ENCODE measurements at regions not wholly inside any gene's neighbourhood (a gene's known extent, or its start where the extent isn't known, plus 50 kb on each side); places are given as distances from the start of the nearest gene placed in this dataset.

DNA sequence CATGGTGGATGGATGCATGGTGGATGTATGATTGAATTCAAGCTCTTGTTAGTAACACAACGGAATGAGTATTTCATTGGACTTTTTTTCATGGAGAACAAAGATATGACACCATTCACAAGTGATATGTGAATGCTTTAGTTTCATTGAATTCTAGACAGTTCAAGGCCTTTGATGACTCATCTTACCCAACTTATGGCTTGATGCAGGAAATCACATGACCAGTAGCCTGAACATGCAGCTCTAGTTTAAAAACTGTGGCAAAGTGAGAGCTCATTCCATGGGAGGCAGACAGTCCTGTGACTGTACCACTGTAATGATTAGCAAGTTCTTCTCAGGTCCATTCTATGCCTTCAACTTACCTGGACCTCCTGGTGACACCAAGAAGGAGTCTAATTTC, 1239.3 kb downstream of the TYW1 start:
- TF ChIP-seq EP300 (IDR thresholded peaks at IDR 0.05), result no peak
- TF ChIP-seq, protein P1, sequence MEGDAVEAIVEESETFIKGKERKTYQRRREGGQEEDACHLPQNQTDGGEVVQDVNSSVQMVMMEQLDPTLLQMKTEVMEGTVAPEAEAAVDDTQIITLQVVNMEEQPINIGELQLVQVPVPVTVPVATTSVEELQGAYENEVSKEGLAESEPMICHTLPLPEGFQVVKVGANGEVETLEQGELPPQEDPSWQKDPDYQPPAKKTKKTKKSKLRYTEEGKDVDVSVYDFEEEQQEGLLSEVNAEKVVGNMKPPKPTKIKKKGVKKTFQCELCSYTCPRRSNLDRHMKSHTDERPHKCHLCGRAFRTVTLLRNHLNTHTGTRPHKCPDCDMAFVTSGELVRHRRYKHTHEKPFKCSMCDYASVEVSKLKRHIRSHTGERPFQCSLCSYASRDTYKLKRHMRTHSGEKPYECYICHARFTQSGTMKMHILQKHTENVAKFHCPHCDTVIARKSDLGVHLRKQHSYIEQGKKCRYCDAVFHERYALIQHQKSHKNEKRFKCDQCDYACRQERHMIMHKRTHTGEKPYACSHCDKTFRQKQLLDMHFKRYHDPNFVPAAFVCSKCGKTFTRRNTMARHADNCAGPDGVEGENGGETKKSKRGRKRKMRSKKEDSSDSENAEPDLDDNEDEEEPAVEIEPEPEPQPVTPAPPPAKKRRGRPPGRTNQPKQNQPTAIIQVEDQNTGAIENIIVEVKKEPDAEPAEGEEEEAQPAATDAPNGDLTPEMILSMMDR (IDR thresholded peaks at IDR 0.05), result no peak
- no peak for TF ChIP-seq POLR2A (IDR thresholded peaks at IDR 0.05; ENCODE audit: low read depth)
- TF ChIP-seq POLR2AphosphoS5 (IDR thresholded peaks at IDR 0.05), result no peak
- DNase-seq (ENCODE audit: extremely low spot score), result no peak
- 77% methylated on average over 1 of the region's 1 CpG for WGBS
- Histone ChIP-seq H3K4me1 (no peaks in the 10 kb centered on the region), H3K36me3 (no peaks in the 10 kb centered on the region), H3K4me3 (no peak overlapping the region), H3K9me3 (peaks cover 0 to under 1% (median 0%) of the 10 kb centered on the region in 4 donors), H3K27me3 (no peaks in the 10 kb centered on the region), H3K27ac (replicated peaks in 1 of 4) (no peak overlapping the region)
- intact Hi-C loops (cut with DNase I), result no loop called here

DNA sequence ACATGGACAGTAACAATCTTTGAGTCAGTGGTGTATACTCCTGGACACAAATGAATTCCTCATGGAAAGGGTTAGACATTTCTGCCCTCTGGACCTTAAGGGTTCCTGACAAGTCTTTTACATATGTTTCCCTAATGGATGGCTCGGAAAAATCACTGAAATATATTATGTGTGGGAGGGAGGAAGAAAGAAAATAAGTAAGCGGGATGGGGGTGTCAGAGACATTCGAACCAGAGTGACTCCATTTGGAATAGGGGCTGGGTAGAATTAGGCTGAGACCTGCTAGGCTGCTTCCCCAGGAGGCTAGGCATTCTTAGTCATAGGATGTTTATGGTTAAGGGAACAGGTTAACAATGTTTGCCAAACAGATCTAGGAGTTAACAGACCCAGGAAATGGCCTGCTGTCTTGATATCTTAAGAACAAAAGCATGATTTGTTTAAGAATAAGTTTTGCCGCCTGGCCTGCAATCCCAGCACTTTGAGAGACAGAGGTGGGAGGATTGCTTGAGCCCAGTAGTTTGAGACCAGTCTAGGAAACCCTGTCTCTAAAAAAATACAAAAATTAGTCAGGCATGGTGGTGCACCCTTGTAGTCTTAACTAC, 1241.7 kb downstream of the TYW1 start:
- WGBS, result 77% methylated on average over 4 of the region's 4 CpGs
- no peak overlapping the region for H3K27ac ChIP-seq (replicated peaks in 1 of 4)
- H3K9me3 ChIP-seq, result peaks cover 0 to 8% (median 0%) of the 10 kb centered on the region in 4 donors
- no peak overlapping the region for H3K4me3 ChIP-seq
- TF ChIP-seq POLR2AphosphoS5 (IDR thresholded peaks at IDR 0.05), result no peak
- TF ChIP-seq EP300 (IDR thresholded peaks at IDR 0.05), result no peak
- TF ChIP-seq, protein P1 (IDR thresholded peaks at IDR 0.05), result no peak
- no peak for TF ChIP-seq POLR2A (IDR thresholded peaks at IDR 0.05; ENCODE audit: low read depth)
- H3K27me3 ChIP-seq, result no peaks in the 10 kb centered on the region
- H3K4me1 ChIP-seq, result no peaks in the 10 kb centered on the region
- DNase-seq (ENCODE audit: extremely low spot score), result no peak
- intact Hi-C loops (cut with DNase I), result no loop called here
- no peaks in the 10 kb centered on the region for H3K36me3 ChIP-seq

DNA sequence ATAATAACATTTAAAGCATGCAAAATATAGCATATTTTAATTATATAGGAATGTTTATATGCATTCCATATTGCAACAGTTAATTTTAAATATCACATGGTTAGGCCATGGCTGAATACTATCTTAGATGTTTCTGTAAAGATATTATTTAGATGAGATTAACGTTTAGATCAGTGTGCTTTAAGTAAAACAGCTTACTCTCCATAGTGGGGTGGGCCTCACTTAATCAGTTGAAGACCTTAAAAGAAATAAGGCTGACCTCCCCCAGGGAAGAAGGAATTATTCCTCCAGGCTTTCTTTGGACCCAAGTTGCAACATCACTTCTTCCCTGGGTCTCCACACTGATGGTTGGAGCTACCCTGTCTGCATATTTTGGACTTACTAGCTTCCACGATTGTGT, 1246.5 kb downstream of the TYW1 start:
- intact Hi-C loops (cut with DNase I), result no loop called here
- Histone ChIP-seq H3K27me3 (no peaks in the 10 kb centered on the region), H3K36me3 (no peaks in the 10 kb centered on the region), H3K9me3 (peaks cover 0 to 8% (median 0%) of the 10 kb centered on the region in 4 donors), H3K4me3 (no peak overlapping the region), H3K4me1 (peaks cover 0 to 12% (median 2%) of the 10 kb centered on the region in 4 donors), H3K27ac (replicated peaks in 1 of 4) (no peak overlapping the region)
- no peak for TF ChIP-seq POLR2AphosphoS5 (IDR thresholded peaks at IDR 0.05)
- no peak for TF ChIP-seq EP300 (IDR thresholded peaks at IDR 0.05)
- TF ChIP-seq POLR2A (IDR thresholded peaks at IDR 0.05; ENCODE audit: low read depth), result no peak
- TF ChIP-seq, protein P1 (IDR thresholded peaks at IDR 0.05), result no peak
- WGBS, result 82% methylated on average over 2 of the region's 2 CpGs
- no peak for DNase-seq (ENCODE audit: extremely low spot score)

DNA sequence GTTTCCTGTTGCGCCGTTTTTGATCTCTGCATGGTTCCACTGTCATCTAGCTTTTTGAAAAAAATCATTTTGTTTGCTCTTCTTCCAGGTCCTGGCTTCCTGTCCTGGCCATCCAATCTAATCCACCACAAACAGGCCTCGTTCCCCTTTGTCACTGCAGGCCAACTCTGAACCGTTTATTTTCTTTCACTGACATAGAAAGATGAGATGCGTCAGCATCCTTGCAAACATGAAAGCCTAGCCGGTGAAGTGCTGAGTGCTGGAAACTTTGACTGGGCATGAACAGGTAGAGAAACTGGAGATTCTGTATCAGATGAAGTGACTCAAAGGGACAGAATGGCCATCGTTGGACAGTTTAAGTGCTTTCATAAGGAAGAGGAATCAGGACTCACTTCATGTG, 1247.8 kb downstream of the TYW1 start:
- H3K36me3 ChIP-seq, result no peaks in the 10 kb centered on the region
- intact Hi-C loops (cut with DNase I), result no loop called here

More for the DNA sequence above, 1247.8 kb downstream of the TYW1 start:
- DNase-seq (ENCODE audit: extremely low spot score), result no peak
- H3K27me3 ChIP-seq, result no peaks in the 10 kb centered on the region
- H3K9me3 ChIP-seq, result peaks cover 0 to 8% (median 0%) of the 10 kb centered on the region in 4 donors
- 62% methylated on average over 7 of the region's 7 CpGs for WGBS
- TF ChIP-seq, protein P1 (IDR thresholded peaks at IDR 0.05), result no peak
- no peak for TF ChIP-seq POLR2AphosphoS5 (IDR thresholded peaks at IDR 0.05)
- TF ChIP-seq EP300 (IDR thresholded peaks at IDR 0.05), result no peak
- no peak for TF ChIP-seq POLR2A (IDR thresholded peaks at IDR 0.05; ENCODE audit: low read depth)
- H3K4me1 ChIP-seq, result peaks cover 0 to 12% (median 2%) of the 10 kb centered on the region in 4 donors
- H3K4me3 ChIP-seq, result no peak overlapping the region
- H3K27ac ChIP-seq (replicated peaks in 1 of 4), result no peak overlapping the region

All from esophagus muscularis mucosa (tissue), 4 donors.